ENCODE measurements at regions not wholly inside any gene's neighbourhood (a gene's known extent, or its start where the extent isn't known, plus 50 kb on each side); places are given as distances from the start of the nearest gene placed in this dataset.
A peak's percentile ranks its signal among the peaks of the same experiment; 100 is the strongest.

GRCh38 chr13:72097568-72097967 is 230.6 kb upstream of the DACH1 start:
- DNase-seq, result no peak

GRCh38 chr13:72093262-72093661 is 226.3 kb upstream of the DACH1 start:
- DNase-seq, result no peak

- DNase-seq, result no peak
Measured at GRCh38 chr13:72074663-72075062, 207.7 kb upstream of the DACH1 start.

DNA sequence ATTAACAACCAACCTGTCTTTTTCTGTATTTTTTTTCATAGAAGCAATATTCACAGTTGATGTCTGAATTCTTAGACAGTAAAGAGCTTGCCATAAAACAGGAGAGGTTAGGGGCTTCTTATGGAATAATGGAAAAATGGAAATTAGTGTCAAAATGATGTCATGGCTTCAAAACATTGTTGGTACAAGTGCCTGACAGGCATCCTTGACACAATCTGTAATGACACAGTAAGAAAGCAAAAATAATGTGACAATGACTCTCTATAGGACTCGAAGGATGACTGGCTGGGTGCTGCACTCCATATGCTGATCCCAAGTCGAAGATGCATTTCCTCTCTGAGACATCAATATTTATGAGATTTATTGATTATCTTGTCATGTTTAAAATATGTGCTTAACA is 205.3 kb upstream of the DACH1 start:
- no peak for DNase-seq

GRCh38 chr13:72071713-72072112 is 204.7 kb upstream of the DACH1 start:
- no peak for DNase-seq

DNA sequence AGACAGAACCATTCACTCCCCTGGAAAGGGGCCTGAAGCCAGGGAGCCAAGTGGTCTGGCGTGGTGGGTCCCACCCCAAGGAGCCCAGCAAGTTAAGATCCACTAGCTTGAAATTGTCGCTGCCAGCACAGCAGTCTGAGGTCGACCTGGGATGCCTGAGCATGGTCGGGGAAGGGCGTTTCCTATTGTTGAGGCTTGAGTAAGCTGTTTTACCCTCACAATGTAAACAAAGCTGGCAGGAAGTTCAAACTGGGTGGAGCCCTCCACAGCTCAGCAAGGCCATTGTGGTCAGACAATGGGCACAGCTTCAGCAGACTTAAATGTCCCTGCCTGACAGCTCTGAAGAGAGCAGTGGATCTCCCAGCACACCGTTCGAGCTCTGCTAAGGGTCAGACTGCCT is 195.6 kb upstream of the DACH1 start:
- peak; percentile 8 to 38 for DNase-seq

DNA sequence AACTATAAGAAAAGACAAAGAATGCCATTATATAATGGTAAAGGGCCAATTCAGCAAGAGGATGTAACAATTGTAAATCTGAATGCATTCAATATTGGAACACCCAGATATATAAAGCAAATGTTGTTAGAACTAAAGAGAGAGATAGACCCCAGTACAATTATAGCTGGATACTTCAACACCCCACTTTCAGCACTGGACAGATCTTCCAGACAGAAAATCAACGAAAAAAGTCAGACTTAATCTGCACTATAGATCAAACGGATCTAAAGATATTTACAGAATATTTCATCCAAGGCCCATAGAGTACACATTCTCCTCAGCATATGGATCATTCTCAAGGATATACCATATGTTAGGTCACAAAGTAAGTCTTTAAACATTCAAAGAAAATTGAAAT is 194.6 kb upstream of the DACH1 start:
- DNase-seq, result no peak

DNA sequence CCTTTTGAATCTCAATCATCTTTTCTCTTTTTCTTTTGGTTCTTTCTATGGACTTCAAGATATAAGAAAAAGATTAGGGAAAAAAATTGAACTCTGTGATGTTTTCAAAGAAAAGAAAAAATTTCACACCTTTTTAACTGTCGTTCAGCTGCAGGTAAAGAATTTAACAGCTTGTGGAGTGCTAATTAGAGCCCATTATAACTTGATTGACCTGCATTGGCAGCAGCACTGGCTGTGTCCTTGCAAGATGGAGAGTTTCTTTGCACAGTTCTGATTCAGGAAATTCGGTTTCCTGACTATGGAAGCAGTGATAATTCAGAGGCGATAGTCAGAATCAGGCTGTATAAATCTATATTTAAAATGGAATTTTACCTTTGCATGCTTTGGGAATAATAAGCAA is 183.2 kb upstream of the DACH1 start:
- DNase-seq, result no peak

GRCh38 chr13:72043366-72043765 is 176.4 kb upstream of the DACH1 start:
- no peak for DNase-seq

DNA sequence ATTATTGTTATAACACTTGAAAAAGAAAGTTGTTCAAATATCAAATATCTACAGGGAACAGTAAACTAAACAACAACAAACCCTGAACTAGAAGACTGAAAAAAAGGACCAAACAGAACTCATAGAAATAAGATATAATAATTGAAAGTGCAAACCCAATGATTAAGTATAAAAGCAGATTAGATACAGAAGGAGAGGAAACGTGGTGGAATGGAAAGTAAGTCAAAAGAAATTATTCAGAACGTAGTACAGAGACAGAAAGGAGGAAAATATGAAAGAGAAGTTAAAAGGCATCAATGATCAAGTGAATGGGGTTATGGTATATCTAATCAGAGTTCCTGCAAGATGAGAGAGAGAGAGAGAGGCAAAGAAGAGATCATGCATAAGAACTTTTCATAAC is 174.2 kb upstream of the DACH1 start:
- no peak for DNase-seq

DNA sequence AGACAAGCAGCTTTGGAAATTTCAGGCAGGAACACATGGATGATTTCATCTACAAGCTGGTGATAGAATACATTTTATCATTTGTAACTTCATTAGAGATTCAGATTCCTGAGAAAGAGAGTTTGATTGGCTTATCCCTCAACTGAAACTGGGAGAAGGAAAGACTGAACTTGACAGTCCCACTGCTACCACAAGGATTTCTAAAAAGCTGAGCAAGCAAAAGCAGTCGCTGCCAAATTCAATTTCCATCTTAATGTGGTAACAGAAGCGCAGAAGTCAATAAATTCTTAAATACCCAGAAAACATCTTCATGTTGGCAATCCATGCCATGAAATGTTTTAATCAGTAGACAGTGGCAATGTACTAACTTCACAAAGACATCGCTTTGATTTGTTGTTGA is 172.1 kb upstream of the DACH1 start:
- no peak for DNase-seq

DNA sequence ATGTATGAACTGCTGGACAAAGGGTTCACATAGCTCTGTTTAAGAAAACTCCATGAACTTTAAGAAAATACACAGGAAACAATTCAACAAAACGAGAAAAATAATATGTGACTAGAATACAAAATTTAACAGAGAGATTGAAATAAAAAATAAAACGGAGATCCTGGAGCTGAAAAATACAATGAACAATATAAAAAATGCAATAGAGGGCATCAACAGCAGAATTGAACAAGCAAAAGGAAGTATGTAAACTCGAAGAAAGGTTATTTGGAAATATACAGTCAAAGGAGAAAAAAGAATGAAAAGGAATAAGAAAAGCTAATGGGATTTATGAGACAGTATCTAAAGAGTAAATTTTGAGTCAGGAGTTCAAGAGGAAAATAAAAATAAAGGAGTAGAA is 163.0 kb upstream of the DACH1 start:
- no peak for DNase-seq

DNA sequence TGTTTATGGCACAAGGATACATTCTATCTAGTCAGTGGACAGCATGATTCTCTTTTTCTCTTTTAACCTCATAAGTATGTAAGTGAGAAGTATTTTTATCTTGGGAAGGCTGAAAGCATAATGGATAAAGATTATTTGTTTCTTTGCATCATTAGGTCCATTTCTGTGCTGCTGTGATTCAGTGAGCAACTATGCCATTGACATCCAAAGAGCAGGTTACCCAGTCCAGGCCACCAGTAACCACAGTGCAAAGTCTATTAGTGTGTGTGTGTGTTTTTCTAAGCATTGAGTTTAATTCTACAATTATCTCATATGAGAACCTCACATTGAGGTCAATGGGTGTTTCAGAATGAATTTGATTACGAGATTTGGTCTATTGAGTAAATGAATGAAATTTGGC is 158.8 kb upstream of the DACH1 start:
- no peak for DNase-seq

GRCh38 chr13:72023895-72024294 is 156.9 kb upstream of the DACH1 start:
- no peak for DNase-seq

- DNase-seq, result no peak
Measured at GRCh38 chr13:72005455-72005854, 138.5 kb upstream of the DACH1 start.

- DNase-seq, result no peak
Measured at GRCh38 chr13:72004784-72005374, 137.9 kb upstream of the DACH1 start.

DNA sequence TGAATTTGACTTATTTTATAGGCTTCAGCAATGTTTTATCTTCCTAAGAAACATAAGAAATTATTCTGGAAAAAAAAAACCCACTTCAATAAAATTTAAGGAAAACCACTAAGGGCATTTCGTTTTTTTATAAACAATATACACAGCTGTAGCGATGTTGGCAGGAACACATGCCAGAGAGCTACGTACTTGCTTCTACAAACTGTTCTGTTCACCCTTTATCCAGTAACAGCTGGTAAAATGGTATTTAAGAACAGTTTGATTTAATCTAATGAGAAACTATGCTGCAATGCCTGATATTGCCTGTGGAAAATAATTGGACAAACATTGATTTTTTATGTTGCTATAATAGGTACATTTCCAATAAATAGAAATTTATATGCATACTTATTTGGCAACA is 137.2 kb upstream of the DACH1 start:
- DNase-seq, result no peak

GRCh38 chr13:71998223-71998622 is 131.2 kb upstream of the DACH1 start:
- DNase-seq, result no peak

DNA sequence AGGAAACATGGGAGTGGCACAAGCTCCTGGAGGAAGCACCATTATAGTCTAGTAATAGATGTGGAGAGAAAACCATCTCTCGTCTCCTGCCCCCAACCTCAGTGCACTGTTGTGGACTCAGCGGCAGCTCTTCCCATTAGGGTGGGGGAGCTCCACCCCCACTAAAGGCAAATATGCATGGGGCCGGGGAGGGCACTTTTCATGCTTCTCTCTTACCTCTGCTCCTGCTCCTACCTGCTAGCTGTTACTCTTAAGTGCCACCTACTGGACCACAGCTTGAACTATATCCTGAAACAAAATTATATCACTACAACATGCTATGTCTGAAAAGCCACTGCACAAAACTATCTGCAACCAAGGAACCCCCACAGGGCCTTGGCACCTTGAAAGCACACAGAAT is 112.6 kb upstream of the DACH1 start:
- peak in 1 of 2 experiments; percentile 41 for DNase-seq

GRCh38 chr13:71977028-71977427 is 110.0 kb upstream of the DACH1 start:
- no peak for DNase-seq

DNA sequence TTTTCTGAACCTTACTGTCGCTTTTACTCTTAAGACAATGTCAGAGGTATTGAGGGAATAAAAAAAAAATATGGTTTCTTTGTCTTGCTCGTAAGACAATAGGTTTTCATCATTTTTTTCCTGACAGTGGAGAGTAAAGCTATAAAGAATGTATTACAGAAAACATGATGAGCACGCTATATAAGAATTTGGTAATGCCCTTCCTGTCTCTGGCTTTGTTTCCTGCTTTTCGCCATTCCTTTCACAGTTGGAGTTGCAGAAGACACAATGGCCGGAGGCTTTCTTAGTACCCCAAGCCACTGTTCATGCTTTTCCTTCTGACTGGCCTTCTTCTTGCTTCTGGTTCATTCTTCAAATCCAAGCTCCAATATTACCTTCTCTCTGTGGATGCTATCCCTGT is 101.0 kb upstream of the DACH1 start:
- DNase-seq, result no peak

GRCh38 chr13:71964491-71965100 is 97.6 kb upstream of the DACH1 start:
- DNase-seq, result no peak

GRCh38 chr13:71962735-71963134 is 95.7 kb upstream of the DACH1 start:
- DNase-seq, result no peak

DNA sequence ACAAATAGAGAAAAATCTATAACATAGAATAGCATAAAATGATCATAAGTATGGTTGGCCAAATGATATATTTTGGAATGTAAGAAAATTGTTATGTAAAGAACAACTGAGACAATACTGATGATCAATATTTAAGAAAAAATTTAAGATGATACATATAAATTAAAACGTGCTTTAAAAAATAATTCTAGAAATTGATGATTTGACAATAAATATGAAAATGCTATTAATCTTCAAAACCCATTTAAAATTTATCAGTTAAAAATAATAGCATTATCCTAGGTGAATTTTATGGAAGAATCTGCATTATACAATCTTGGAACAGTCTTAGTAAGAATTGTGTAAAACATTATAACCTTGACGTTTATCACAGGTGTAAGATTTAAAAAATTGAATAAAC is 95.1 kb upstream of the DACH1 start:
- no peak for DNase-seq

- DNase-seq, result no peak
Measured at GRCh38 chr13:71949441-71949840, 82.4 kb upstream of the DACH1 start.
